OCI-LY7 (cell line): ENCODE measurements at regions not wholly inside any gene's neighbourhood (a gene's known extent, or its start where the extent isn't known, plus 50 kb on each side); places are given as distances from the start of the nearest gene placed in this dataset.

Experiments
- BruUV-seq: library from RNA; stranded (reverse); fragments of 400-500 nt; replicated peaks from 2 replicates; lab custom pipeline; 2021; lab: Mats Ljungman, UMichigan
- CTCF ChIA-PET: fragments of 300-600 bp; sonication (Branson Sonifier 250); formaldehyde crosslinking; loops from one replicate; lab custom pipeline; 2022; ENCODE audit warnings: antibody characterized with exemption; ENCODE audit not compliant: unreplicated experiment; lab: Charles Lee
- POLR2A ChIA-PET: fragments of 300-600 bp; sonication (Branson Sonifier 250); formaldehyde crosslinking; loops from one replicate; lab custom pipeline; 2022; ENCODE audit warnings: antibody characterized with exemption; lab: Charles Lee
- DNase-seq: peaks from one replicate; pipeline ENCODE4 v3.0.0-alpha.2; 2015; ENCODE audit warnings: low spot score
- H2AFZ ChIP-seq: fragments of 200-600 bp; sonication (generic), shearing (Covaris generic); 2 replicates; pipeline ENCODE4 v1.6.1; 2014; ENCODE audit warnings: mild to moderate bottlenecking, antibody characterized with exemption, low read length, moderate library complexity
- H3K27ac ChIP-seq: fragments of 200-600 bp; sonication (generic); 2 replicates; pipeline ENCODE4 v1.5.1; 2014; ENCODE audit warnings: mixed run types, low read depth, mild to moderate bottlenecking, moderate library complexity, low read length, inconsistent platforms; ENCODE audit not compliant: poor library complexity, severe bottlenecking
- H3K36me3 ChIP-seq: fragments of 200-600 bp; sonication (generic); 2 replicates; pipeline ENCODE4 v1.6.1; 2014; ENCODE audit warnings: mild to moderate bottlenecking, antibody characterized with exemption, low read length, moderate library complexity, mixed read lengths; ENCODE audit not compliant: insufficient read depth
- H3K4me1 ChIP-seq: fragments of 200-600 bp; sonication (generic); 2 replicates; pipeline ENCODE4 v1.5.1; 2014; ENCODE audit warnings: mild to moderate bottlenecking, low read length; ENCODE audit not compliant: insufficient read depth, poor library complexity, severe bottlenecking
- H3K4me2 ChIP-seq: fragments of 200-600 bp; sonication (generic); 2 replicates; pipeline ENCODE4 v1.6.1; 2014; ENCODE audit warnings: mild to moderate bottlenecking, low read length
- H3K4me3 ChIP-seq: fragments of 200-600 bp; sonication (generic); 2 replicates; pipeline ENCODE4 v1.5.1; 2014; ENCODE audit warnings: mild to moderate bottlenecking, low read depth, low read length; ENCODE audit not compliant: poor library complexity, severe bottlenecking
- H3K79me2 ChIP-seq: fragments of 200-600 bp; sonication (generic); 2 replicates; pipeline ENCODE4 v1.6.1; 2016; ENCODE audit warnings: low read depth, mild to moderate bottlenecking, low read length, moderate library complexity, mixed read lengths; ENCODE audit not compliant: insufficient read depth
- H3K9me2 ChIP-seq: fragments of 200-600 bp; sonication (generic); 2 replicates; pipeline ENCODE4 v1.6.1; 2016; ENCODE audit warnings: mild to moderate bottlenecking, low read length, mixed read lengths; ENCODE audit not compliant: insufficient read depth
- H3K9me3 ChIP-seq: fragments of 200-600 bp; sonication (generic); 2 replicates; pipeline ENCODE4 v1.6.1; 2014; ENCODE audit warnings: mild to moderate bottlenecking, mixed run types, low read length, mixed read lengths
- H4K20me1 ChIP-seq: fragments of 200-600 bp; sonication (generic); 2 replicates; pipeline ENCODE4 v1.6.1; 2014; ENCODE audit warnings: mild to moderate bottlenecking, antibody characterized with exemption, low read length, moderate library complexity, mixed read lengths; ENCODE audit not compliant: insufficient read depth
- CTCF ChIP-seq: fragments of 200-600 bp; sonication (generic); conservative IDR thresholded peaks from 2 replicates; pipeline ENCODE4 v1.5.1; 2014; ENCODE audit warnings: mild to moderate bottlenecking, antibody characterized with exemption, low read length, moderate library complexity, mixed read lengths
- EZH2phosphoT487 ChIP-seq: fragments of 200-600 bp; sonication (generic); IDR thresholded peaks from 2 replicates; pipeline ENCODE4 v1.6.1; 2018; ENCODE audit warnings: low read depth, borderline replicate concordance, mild to moderate bottlenecking, mixed run types, antibody characterized with exemption, low read length, moderate library complexity, mixed read lengths
- intact Hi-C: fragments of 100-400 bp; cut with micrococcal nuclease; formaldehyde crosslinking; loops from one replicate; pipeline ENCODE4 v1.10.0; 2022; ENCODE audit not compliant: unreplicated experiment

- Histone ChIP-seq H2AFZ (no peak overlapping the region), H4K20me1 (no peaks in the 10 kb centered on the region), H3K4me2 (no peak overlapping the region), H3K4me1 (no peaks in the 10 kb centered on the region), H3K36me3 (no peaks in the 10 kb centered on the region), H3K79me2 (no peaks in the 10 kb centered on the region), H3K9me3 (no peaks in the 10 kb centered on the region), H3K27ac (no peak overlapping the region), H3K4me3 (no peak overlapping the region), H3K9me2 (no peaks in the 10 kb centered on the region)
- POLR2A ChIA-PET = no interaction called here
- CTCF ChIA-PET = no interaction called here
- no TSS peak for BruUV-seq
- intact Hi-C loops = no loop called here
- DNase-seq = no peak
- TF ChIP-seq CTCF (no peak), EZH2phosphoT487 (no peak)
Observed at GRCh38 chr3:103927896-103928295, 1438.8 kb upstream of the ALCAM start.

DNA sequence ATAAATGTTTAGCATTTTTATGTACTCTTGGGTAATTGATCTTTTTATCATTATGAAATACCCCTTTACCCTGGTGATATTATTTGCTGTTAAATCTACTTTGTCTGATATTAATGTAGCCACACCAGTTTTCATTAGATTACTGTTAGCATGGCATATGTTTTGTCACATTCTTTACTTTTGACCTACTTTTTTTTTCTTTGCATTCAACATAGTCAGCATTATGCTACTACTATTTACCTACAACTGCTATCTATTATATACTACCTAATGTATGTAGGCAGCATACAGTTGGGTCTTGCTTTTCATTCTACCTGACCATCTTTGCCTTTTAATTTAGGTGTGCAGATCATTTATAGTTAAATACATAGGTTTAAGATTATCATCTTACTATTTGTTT is 1429.6 kb upstream of the ALCAM start:
- Histone ChIP-seq H3K9me3 (no peaks in the 10 kb centered on the region), H3K36me3 (no peaks in the 10 kb centered on the region), H3K4me3 (no peak overlapping the region), H4K20me1 (no peaks in the 10 kb centered on the region), H3K9me2 (no peaks in the 10 kb centered on the region), H3K4me1 (no peaks in the 10 kb centered on the region), H2AFZ (no peak overlapping the region), H3K79me2 (no peaks in the 10 kb centered on the region), H3K4me2 (no peak overlapping the region), H3K27ac (no peak overlapping the region)
- BruUV-seq = no TSS peak
- ChIA-PET CTCF (no interaction called here), POLR2A (no interaction called here)
- DNase-seq = no peak
- TF ChIP-seq EZH2phosphoT487 = no peak
- no peak for TF ChIP-seq CTCF
- intact Hi-C loops = no loop called here

DNA sequence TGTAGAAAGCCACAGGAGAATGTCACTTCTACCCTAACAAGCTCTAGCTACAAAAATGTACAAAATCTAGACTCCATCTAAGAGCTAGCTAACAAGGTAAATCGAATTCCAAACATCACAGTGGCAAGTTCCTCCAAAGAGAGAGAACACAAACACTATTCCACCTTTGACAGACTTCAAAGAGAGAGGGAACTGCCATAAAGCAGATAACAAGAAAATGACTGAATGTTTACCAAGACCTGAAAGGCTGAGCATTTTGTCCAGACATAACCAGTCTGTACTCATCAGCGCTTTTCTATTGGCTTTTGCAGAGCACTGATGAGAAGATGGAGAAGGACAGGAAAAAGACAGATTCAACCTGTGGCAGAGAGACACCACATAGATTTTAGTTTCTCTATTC is 1419.6 kb upstream of the ALCAM start:
- DNase-seq = no peak
- no peak for TF ChIP-seq CTCF
- TF ChIP-seq EZH2phosphoT487 = no peak
- Histone ChIP-seq H3K79me2 (no peaks in the 10 kb centered on the region), H4K20me1 (no peaks in the 10 kb centered on the region; the same call in 1 of the 2 replicates), H3K36me3 (no peaks in the 10 kb centered on the region), H3K9me2 (no peaks in the 10 kb centered on the region), H2AFZ (no peak overlapping the region), H3K27ac (no peak overlapping the region), H3K4me3 (no peak overlapping the region), H3K4me2 (no peak overlapping the region), H3K4me1 (no peaks in the 10 kb centered on the region), H3K9me3 (no peaks in the 10 kb centered on the region)
- intact Hi-C loops = no loop called here
- no TSS peak for BruUV-seq
- POLR2A ChIA-PET = no interaction called here
- CTCF ChIA-PET = no interaction called here
